GM21515 (cell line): ENCODE measurements at regions not wholly inside any gene's neighbourhood (a gene's known extent, or its start where the extent isn't known, plus 50 kb on each side); places are given as distances from the start of the nearest gene placed in this dataset.
A peak's percentile ranks its signal among the peaks of the same experiment; 100 is the strongest.
"Not testable (repeated sequence)": the region's sequence is repeated elsewhere in the genome, so short reads cannot be mapped to it uniquely, and the experiment has no call there.

Experiments
- ATAC-seq: cut with Tn5 transposase; IDR thresholded peaks from one replicate; pipeline ENCODE4 v1.9.1; 2021; ENCODE audit not compliant: unreplicated experiment

GRCh38 chr5:117133198-117133597, 558.6 kb upstream of the SEMA6A start:
- ATAC-seq = no peak

GRCh38 chr5:117131876-117132275, 557.3 kb upstream of the SEMA6A start:
- ATAC-seq = no peak

- ATAC-seq = peak; percentile 95
These were observed 556.5 kb upstream of the SEMA6A start for GRCh38 chr5:117131048-117131679.

GRCh38 chr5:117118499-117118898, 543.9 kb upstream of the SEMA6A start:
- no peak for ATAC-seq

GRCh38 chr5:117117314-117117713, 542.7 kb upstream of the SEMA6A start:
- ATAC-seq = not testable (repeated sequence)

GRCh38 chr5:117110548-117110947, 535.9 kb upstream of the SEMA6A start:
- ATAC-seq = no peak

GRCh38 chr5:117107859-117108258, 533.2 kb upstream of the SEMA6A start:
- ATAC-seq = no peak

- no peak for ATAC-seq
These were observed 529.1 kb upstream of the SEMA6A start for GRCh38 chr5:117103703-117104102.

GRCh38 chr5:117102591-117102990, 528.0 kb upstream of the SEMA6A start:
- ATAC-seq = no peak

GRCh38 chr5:117100176-117100575, 525.6 kb upstream of the SEMA6A start:
- ATAC-seq = no peak

GRCh38 chr5:117098094-117098493, 523.5 kb upstream of the SEMA6A start:
- ATAC-seq = no peak

- ATAC-seq = no peak
These were observed 521.0 kb upstream of the SEMA6A start for GRCh38 chr5:117095346-117096332.

GRCh38 chr5:117094114-117094815, 519.6 kb upstream of the SEMA6A start:
- no peak for ATAC-seq

GRCh38 chr5:117093653-117094052, 519.0 kb upstream of the SEMA6A start:
- no peak for ATAC-seq

GRCh38 chr5:117089001-117089400, 514.4 kb upstream of the SEMA6A start:
- no peak for ATAC-seq

GRCh38 chr5:117088176-117088575, 513.6 kb upstream of the SEMA6A start:
- no peak for ATAC-seq

- no peak for ATAC-seq
These were observed 509.4 kb upstream of the SEMA6A start for GRCh38 chr5:117084067-117084466.

GRCh38 chr5:117082977-117083376, 508.4 kb upstream of the SEMA6A start:
- no peak for ATAC-seq

- no peak for ATAC-seq
These were observed 502.5 kb upstream of the SEMA6A start for GRCh38 chr5:117077142-117077541.

GRCh38 chr5:117072439-117072838, 497.8 kb upstream of the SEMA6A start:
- ATAC-seq = no peak

GRCh38 chr5:117065800-117066199, 491.2 kb upstream of the SEMA6A start:
- no peak for ATAC-seq

GRCh38 chr5:117065161-117065560, 490.5 kb upstream of the SEMA6A start:
- no peak for ATAC-seq
